IPS-15b (cell line): ENCODE measurements at regions not wholly inside any gene's neighbourhood (a gene's known extent, or its start where the extent isn't known, plus 50 kb on each side); places are given as distances from the start of the nearest gene placed in this dataset.

ENCODE experiments used
- H3K27me3 ChIP-seq: one replicate; pipeline ENCODE4 v1.6.1; 2013; ENCODE audit warnings: low read length; ENCODE audit not compliant: control insufficient read depth, insufficient read depth
- H3K36me3 ChIP-seq: one replicate; pipeline ENCODE4 v1.6.1; 2013; ENCODE audit warnings: low read length; ENCODE audit not compliant: control insufficient read depth, insufficient read depth
- H3K4me1 ChIP-seq: one replicate; pipeline ENCODE4 v1.6.1; 2013; ENCODE audit warnings: mild to moderate bottlenecking, low read length; ENCODE audit not compliant: control insufficient read depth, insufficient read depth
- H3K4me3 ChIP-seq: one replicate; pipeline ENCODE4 v1.5.1; 2013; ENCODE audit warnings: low read depth, low read length
- H3K9ac ChIP-seq: one replicate; pipeline ENCODE4 v1.6.1; 2013; ENCODE audit warnings: low read depth, mild to moderate bottlenecking, low read length
- H3K9me3 ChIP-seq: one replicate; pipeline ENCODE4 v1.6.1; 2013; ENCODE audit warnings: mild to moderate bottlenecking, low read length; ENCODE audit not compliant: control insufficient read depth, insufficient read depth

GRCh38 chr13:30124131-30124768 lies 183.1 kb downstream of the KATNAL1 start:
- Histone ChIP-seq H3K27me3 (no peaks in the 10 kb centered on the region), H3K4me1 (no peaks in the 10 kb centered on the region), H3K36me3 (no peaks in the 10 kb centered on the region), H3K9ac (no peak overlapping the region), H3K4me3 (no peak overlapping the region), H3K9me3 (no peaks in the 10 kb centered on the region)

- Histone ChIP-seq H3K36me3 (no peaks in the 10 kb centered on the region), H3K4me3 (no peak overlapping the region), H3K27me3 (no peaks in the 10 kb centered on the region), H3K9ac (no peak overlapping the region), H3K9me3 (no peaks in the 10 kb centered on the region), H3K4me1 (no peaks in the 10 kb centered on the region)
Observed at GRCh38 chr13:30123575-30123974, 183.8 kb downstream of the KATNAL1 start.

- H3K27me3 ChIP-seq: no peaks in the 10 kb centered on the region
- no peak overlapping the region for H3K4me3 ChIP-seq
- no peaks in the 10 kb centered on the region for H3K9me3 ChIP-seq
- no peak overlapping the region for H3K9ac ChIP-seq
- H3K36me3 ChIP-seq: no peaks in the 10 kb centered on the region
- H3K4me1 ChIP-seq: no peaks in the 10 kb centered on the region
Observed at GRCh38 chr13:30121666-30122065, 185.7 kb downstream of the KATNAL1 start.

GRCh38 chr13:30121244-30121643 lies 186.1 kb downstream of the KATNAL1 start:
- no peaks in the 10 kb centered on the region for H3K36me3 ChIP-seq
- H3K4me3 ChIP-seq: no peak overlapping the region
- no peaks in the 10 kb centered on the region for H3K9me3 ChIP-seq
- H3K4me1 ChIP-seq: no peaks in the 10 kb centered on the region
- no peaks in the 10 kb centered on the region for H3K27me3 ChIP-seq
- no peak overlapping the region for H3K9ac ChIP-seq

- no peaks in the 10 kb centered on the region for H3K4me1 ChIP-seq
Observed at GRCh38 chr13:30120133-30120822, 187.1 kb downstream of the KATNAL1 start.

GRCh38 chr13:30119476-30119875 lies 187.9 kb downstream of the KATNAL1 start:
- H3K9me3 ChIP-seq: no peaks in the 10 kb centered on the region

More at GRCh38 chr13:30120133-30120822, 187.1 kb downstream of the KATNAL1 start:
- Histone ChIP-seq H3K4me3 (no peak overlapping the region), H3K27me3 (no peaks in the 10 kb centered on the region), H3K36me3 (no peaks in the 10 kb centered on the region), H3K9me3 (no peaks in the 10 kb centered on the region), H3K9ac (no peak overlapping the region)

GRCh38 chr13:30116379-30116778 lies 191.0 kb downstream of the KATNAL1 start:
- no peak overlapping the region for H3K9ac ChIP-seq
- H3K9me3 ChIP-seq: no peaks in the 10 kb centered on the region
- H3K4me3 ChIP-seq: no peak overlapping the region
- peaks cover 9% of the 10 kb centered on the region for H3K4me1 ChIP-seq
- no peaks in the 10 kb centered on the region for H3K36me3 ChIP-seq
- H3K27me3 ChIP-seq: peaks cover 4% of the 10 kb centered on the region

More at GRCh38 chr13:30119476-30119875, 187.9 kb downstream of the KATNAL1 start:
- Histone ChIP-seq H3K36me3 (no peaks in the 10 kb centered on the region), H3K4me3 (no peak overlapping the region), H3K27me3 (no peaks in the 10 kb centered on the region), H3K9ac (no peak overlapping the region), H3K4me1 (no peaks in the 10 kb centered on the region)

GRCh38 chr13:30115257-30115600 lies 192.1 kb downstream of the KATNAL1 start:
- H3K9ac ChIP-seq: no peak overlapping the region
- no peaks in the 10 kb centered on the region for H3K9me3 ChIP-seq
- H3K36me3 ChIP-seq: no peaks in the 10 kb centered on the region
- H3K27me3 ChIP-seq: peaks cover 4% of the 10 kb centered on the region
- no peak overlapping the region for H3K4me3 ChIP-seq
- H3K4me1 ChIP-seq: peaks cover 9% of the 10 kb centered on the region

GRCh38 chr13:30114571-30115256 lies 192.6 kb downstream of the KATNAL1 start:
- Histone ChIP-seq H3K9me3 (no peaks in the 10 kb centered on the region), H3K9ac (peak overlapping the region; percentile 38), H3K4me1 (peaks cover 9% of the 10 kb centered on the region)

GRCh38 chr13:30113983-30114570 lies 193.3 kb downstream of the KATNAL1 start:
- Histone ChIP-seq H3K9ac (peak overlapping the region; percentile 47), H3K36me3 (no peaks in the 10 kb centered on the region), H3K9me3 (no peaks in the 10 kb centered on the region), H3K27me3 (peaks cover 4% of the 10 kb centered on the region), H3K4me3 (peak overlapping the region; percentile 51), H3K4me1 (peaks cover 9% of the 10 kb centered on the region)

More at GRCh38 chr13:30114571-30115256, 192.6 kb downstream of the KATNAL1 start:
- Histone ChIP-seq H3K27me3 (peaks cover 4% of the 10 kb centered on the region), H3K4me3 (peak overlapping the region; percentile 51), H3K36me3 (no peaks in the 10 kb centered on the region)

- H3K4me3 ChIP-seq: no peak overlapping the region
- no peaks in the 10 kb centered on the region for H3K36me3 ChIP-seq
- H3K9me3 ChIP-seq: no peaks in the 10 kb centered on the region
- no peak overlapping the region for H3K9ac ChIP-seq
- H3K27me3 ChIP-seq: peaks cover 4% of the 10 kb centered on the region
- H3K4me1 ChIP-seq: peaks cover 9% of the 10 kb centered on the region
Observed at GRCh38 chr13:30113551-30113950, 193.8 kb downstream of the KATNAL1 start.
